ENCODE measurements at regions not wholly inside any gene's neighbourhood (a gene's known extent, or its start where the extent isn't known, plus 50 kb on each side); places are given as distances from the start of the nearest gene placed in this dataset.

- ChIA-PET POLR2A (interaction anchor here in 1 of 2 donors (0.6 kb wide), 1 partner anchor 358 kb away, joined by 5 read pairs; the partner anchor contains the start of gene EIF1AX), CTCF (no interaction called here)
- Mint-ChIP-seq H3K27ac (peak overlapping the region; percentile 46 to 65), H3K4me1 (peaks cover 9 to 17% (median 13%) of the 10 kb centered on the region in 3 donors), H3K9me3 (no peaks in the 10 kb centered on the region), H3K36me3 (no peaks in the 10 kb centered on the region), H3K4me3 (no peak overlapping the region), H3K27me3 (peaks cover 3 to 34% of the 10 kb centered on the region in 2 donors)
- no peaks in the 10 kb centered on the region for H3K27me3 ChIP-seq (replicated peaks in 1 of 2; ENCODE audit: control insufficient read depth in 2 of 2, extremely low read depth in 1 of 2, insufficient read depth in 2 of 2, low read length in 1 of 2)
- no peak for DNase-seq
- ATAC-seq (replicated peaks in 1 of 4), result peak in 2 of 4 experiments; percentile 10 to 23
- no peaks in the 10 kb centered on the region for H3K36me3 ChIP-seq (ENCODE audit: control insufficient read depth in 2 of 2, extremely low read depth in 1 of 2, insufficient read depth in 1 of 2, low read length in 1 of 2)
- H3K9me3 ChIP-seq, result no peaks in the 10 kb centered on the region
- no peak overlapping the region for H3K4me3 ChIP-seq (ENCODE audit: control insufficient read depth in 1 of 2, extremely low read depth in 1 of 2, low read length in 1 of 2)
- no peaks in the 10 kb centered on the region for H3K4me1 ChIP-seq (ENCODE audit: control insufficient read depth in 1 of 2, extremely low read depth in 1 of 2, insufficient read depth in 2 of 2, low read length in 2 of 2)
- H3K27ac ChIP-seq (ENCODE audit: low read length), result no peak overlapping the region
Measured at GRCh38 chrX:20499763-20500162, 233.1 kb upstream of the RPS6KA3 start.

- WGBS (ENCODE audit: insufficient coverage), result no CpG with 5 or more reads among the region's 7 CpGs
- H3K36me3 Mint-ChIP-seq, result no peaks in the 10 kb centered on the region
- no peak overlapping the region for H3K27ac Mint-ChIP-seq
- Histone ChIP-seq H3K27ac (ENCODE audit: low read length) (no peak overlapping the region), H3K4me1 (ENCODE audit: control insufficient read depth in 1 of 2, extremely low read depth in 1 of 2, insufficient read depth in 2 of 2, low read length in 2 of 2) (no peaks in the 10 kb centered on the region), H3K9me3 (no peaks in the 10 kb centered on the region), H3K36me3 (ENCODE audit: control insufficient read depth in 2 of 2, extremely low read depth in 1 of 2, insufficient read depth in 1 of 2, low read length in 1 of 2) (no peaks in the 10 kb centered on the region), H3K4me3 (ENCODE audit: control insufficient read depth in 1 of 2, extremely low read depth in 1 of 2, low read length in 1 of 2) (no peak overlapping the region), H3K27me3 (replicated peaks in 1 of 2; ENCODE audit: control insufficient read depth in 2 of 2, extremely low read depth in 1 of 2, insufficient read depth in 2 of 2, low read length in 1 of 2) (no peaks in the 10 kb centered on the region)
- ATAC-seq (replicated peaks in 1 of 4) (no peak), DNase-seq (no peak)
- POLR2A ChIA-PET, result no interaction called here
- H3K27me3 Mint-ChIP-seq, result peaks cover 3 to 31% of the 10 kb centered on the region in 2 donors
- H3K4me1 Mint-ChIP-seq, result peaks cover 9 to 17% (median 13%) of the 10 kb centered on the region in 3 donors
- H3K9me3 Mint-ChIP-seq, result no peaks in the 10 kb centered on the region
- H3K4me3 Mint-ChIP-seq, result no peak overlapping the region
- CTCF ChIA-PET, result no interaction called here
Measured at GRCh38 chrX:20498851-20499635, 232.3 kb upstream of the RPS6KA3 start.

GRCh38 chrX:20495575-20495974, 228.9 kb upstream of the RPS6KA3 start:
- CTCF ChIA-PET, result no interaction called here
- no peaks in the 10 kb centered on the region for H3K27me3 ChIP-seq (replicated peaks in 1 of 2; ENCODE audit: control insufficient read depth in 2 of 2, extremely low read depth in 1 of 2, insufficient read depth in 2 of 2, low read length in 1 of 2)
- H3K27me3 Mint-ChIP-seq, result peaks cover 0 to 14% of the 10 kb centered on the region in 2 donors
- H3K4me3 Mint-ChIP-seq, result no peak overlapping the region
- H3K4me1 ChIP-seq (ENCODE audit: control insufficient read depth in 1 of 2, extremely low read depth in 1 of 2, insufficient read depth in 2 of 2, low read length in 2 of 2), result no peaks in the 10 kb centered on the region
- H3K36me3 Mint-ChIP-seq, result no peaks in the 10 kb centered on the region
- POLR2A ChIA-PET, result no interaction called here
- DNase-seq (no peak), ATAC-seq (replicated peaks in 1 of 4) (no peak)
- no peaks in the 10 kb centered on the region for H3K36me3 ChIP-seq (ENCODE audit: control insufficient read depth in 2 of 2, extremely low read depth in 1 of 2, insufficient read depth in 1 of 2, low read length in 1 of 2)
- no peak overlapping the region for H3K27ac ChIP-seq (ENCODE audit: low read length)
- no CpG with 5 or more reads among the region's 2 CpGs for WGBS (ENCODE audit: insufficient coverage)
- peaks cover 8 to 12% (median 9%) of the 10 kb centered on the region in 3 donors for H3K4me1 Mint-ChIP-seq
- H3K9me3 ChIP-seq, result no peaks in the 10 kb centered on the region
- H3K4me3 ChIP-seq (ENCODE audit: control insufficient read depth in 1 of 2, extremely low read depth in 1 of 2, low read length in 1 of 2), result no peak overlapping the region
- H3K9me3 Mint-ChIP-seq, result no peaks in the 10 kb centered on the region
- no peak overlapping the region for H3K27ac Mint-ChIP-seq

- H3K4me1 Mint-ChIP-seq, result no peaks in the 10 kb centered on the region
- Histone ChIP-seq H3K27me3 (replicated peaks in 1 of 2; ENCODE audit: control insufficient read depth in 2 of 2, extremely low read depth in 1 of 2, insufficient read depth in 2 of 2, low read length in 1 of 2) (no peaks in the 10 kb centered on the region), H3K4me3 (ENCODE audit: control insufficient read depth in 1 of 2, extremely low read depth in 1 of 2, low read length in 1 of 2) (no peak overlapping the region), H3K27ac (ENCODE audit: low read length) (no peak overlapping the region), H3K9me3 (no peaks in the 10 kb centered on the region), H3K36me3 (ENCODE audit: control insufficient read depth in 2 of 2, extremely low read depth in 1 of 2, insufficient read depth in 1 of 2, low read length in 1 of 2) (no peaks in the 10 kb centered on the region), H3K4me1 (ENCODE audit: control insufficient read depth in 1 of 2, extremely low read depth in 1 of 2, insufficient read depth in 2 of 2, low read length in 2 of 2) (no peaks in the 10 kb centered on the region)
- no peak for ATAC-seq (replicated peaks in 1 of 4)
- H3K27ac Mint-ChIP-seq, result no peak overlapping the region
- ChIA-PET CTCF (no interaction called here), POLR2A (no interaction called here)
- H3K4me3 Mint-ChIP-seq, result no peak overlapping the region
- no peaks in the 10 kb centered on the region for H3K9me3 Mint-ChIP-seq
- no peaks in the 10 kb centered on the region for H3K36me3 Mint-ChIP-seq
- peaks cover 0 to 13% of the 10 kb centered on the region in 2 donors for H3K27me3 Mint-ChIP-seq
- WGBS (ENCODE audit: insufficient coverage), result no CpG with 5 or more reads among the region's 1 CpG
- DNase-seq, result no peak
Measured at GRCh38 chrX:20488473-20488872, 221.8 kb upstream of the RPS6KA3 start.

GRCh38 chrX:20487227-20487626, 220.5 kb upstream of the RPS6KA3 start:
- H3K27me3 ChIP-seq (replicated peaks in 1 of 2; ENCODE audit: control insufficient read depth in 2 of 2, extremely low read depth in 1 of 2, insufficient read depth in 2 of 2, low read length in 1 of 2), result no peaks in the 10 kb centered on the region
- no peak for ATAC-seq (replicated peaks in 1 of 4)
- H3K36me3 Mint-ChIP-seq, result no peaks in the 10 kb centered on the region
- no peak for DNase-seq
- CTCF ChIA-PET, result no interaction called here
- H3K27ac ChIP-seq (ENCODE audit: low read length), result no peak overlapping the region
- peaks cover 0 to 13% of the 10 kb centered on the region in 2 donors for H3K27me3 Mint-ChIP-seq
- WGBS (ENCODE audit: insufficient coverage), result no CpG with 5 or more reads among the region's 1 CpG
- H3K4me1 Mint-ChIP-seq, result no peaks in the 10 kb centered on the region
- POLR2A ChIA-PET, result no interaction called here
- no peak overlapping the region for H3K4me3 ChIP-seq (ENCODE audit: control insufficient read depth in 1 of 2, extremely low read depth in 1 of 2, low read length in 1 of 2)
- H3K27ac Mint-ChIP-seq, result no peak overlapping the region
- H3K4me3 Mint-ChIP-seq, result no peak overlapping the region
- no peaks in the 10 kb centered on the region for H3K4me1 ChIP-seq (ENCODE audit: control insufficient read depth in 1 of 2, extremely low read depth in 1 of 2, insufficient read depth in 2 of 2, low read length in 2 of 2)
- H3K36me3 ChIP-seq (ENCODE audit: control insufficient read depth in 2 of 2, extremely low read depth in 1 of 2, insufficient read depth in 1 of 2, low read length in 1 of 2), result no peaks in the 10 kb centered on the region
- H3K9me3 ChIP-seq, result no peaks in the 10 kb centered on the region
- H3K9me3 Mint-ChIP-seq, result no peaks in the 10 kb centered on the region

GRCh38 chrX:20481632-20482031, 214.9 kb upstream of the RPS6KA3 start:
- Mint-ChIP-seq H3K27ac (no peak overlapping the region), H3K4me1 (no peaks in the 10 kb centered on the region), H3K27me3 (no peaks in the 10 kb centered on the region), H3K36me3 (no peaks in the 10 kb centered on the region), H3K9me3 (no peaks in the 10 kb centered on the region), H3K4me3 (no peak overlapping the region)
- WGBS (ENCODE audit: insufficient coverage), result no CpG with 5 or more reads among the region's 2 CpGs
- no peak for DNase-seq
- H3K4me3 ChIP-seq (ENCODE audit: control insufficient read depth in 1 of 2, extremely low read depth in 1 of 2, low read length in 1 of 2), result no peak overlapping the region
- ATAC-seq (replicated peaks in 1 of 4), result no peak
- H3K27me3 ChIP-seq (replicated peaks in 1 of 2; ENCODE audit: control insufficient read depth in 2 of 2, extremely low read depth in 1 of 2, insufficient read depth in 2 of 2, low read length in 1 of 2), result no peaks in the 10 kb centered on the region
- ChIA-PET POLR2A (no interaction called here), CTCF (no interaction called here)
- H3K4me1 ChIP-seq (ENCODE audit: control insufficient read depth in 1 of 2, extremely low read depth in 1 of 2, insufficient read depth in 2 of 2, low read length in 2 of 2), result no peaks in the 10 kb centered on the region
- H3K27ac ChIP-seq (ENCODE audit: low read length), result no peak overlapping the region
- H3K36me3 ChIP-seq (ENCODE audit: control insufficient read depth in 2 of 2, extremely low read depth in 1 of 2, insufficient read depth in 1 of 2, low read length in 1 of 2), result no peaks in the 10 kb centered on the region
- H3K9me3 ChIP-seq, result no peaks in the 10 kb centered on the region

GRCh38 chrX:20479896-20480295, 213.2 kb upstream of the RPS6KA3 start:
- Mint-ChIP-seq H3K36me3 (no peaks in the 10 kb centered on the region), H3K27ac (no peak overlapping the region), H3K4me1 (no peaks in the 10 kb centered on the region), H3K4me3 (no peak overlapping the region), H3K9me3 (no peaks in the 10 kb centered on the region), H3K27me3 (no peaks in the 10 kb centered on the region)
- no peak overlapping the region for H3K27ac ChIP-seq (ENCODE audit: low read length)
- no peak for ATAC-seq (replicated peaks in 1 of 4)
- no peaks in the 10 kb centered on the region for H3K4me1 ChIP-seq (ENCODE audit: control insufficient read depth in 1 of 2, extremely low read depth in 1 of 2, insufficient read depth in 2 of 2, low read length in 2 of 2)
- no CpG with 5 or more reads among the region's 4 CpGs for WGBS (ENCODE audit: insufficient coverage)
- ChIA-PET CTCF (no interaction called here), POLR2A (no interaction called here)
- H3K9me3 ChIP-seq, result no peaks in the 10 kb centered on the region
- no peak overlapping the region for H3K4me3 ChIP-seq (ENCODE audit: control insufficient read depth in 1 of 2, extremely low read depth in 1 of 2, low read length in 1 of 2)
- no peak for DNase-seq
- no peaks in the 10 kb centered on the region for H3K36me3 ChIP-seq (ENCODE audit: control insufficient read depth in 2 of 2, extremely low read depth in 1 of 2, insufficient read depth in 1 of 2, low read length in 1 of 2)
- H3K27me3 ChIP-seq (replicated peaks in 1 of 2; ENCODE audit: control insufficient read depth in 2 of 2, extremely low read depth in 1 of 2, insufficient read depth in 2 of 2, low read length in 1 of 2), result no peaks in the 10 kb centered on the region

All from T-cell (primary cell).